Rectal smooth muscle tissue (tissue), 1 donor: ENCODE measurements at regions not wholly inside any gene's neighbourhood (a gene's known extent, or its start where the extent isn't known, plus 50 kb on each side); places are given as distances from the start of the nearest gene placed in this dataset.
"Not testable (repeated sequence)": the region's sequence is repeated elsewhere in the genome, so short reads cannot be mapped to it uniquely, and the experiment has no call there.

ENCODE experiments used
- H3K27ac ChIP-seq: one replicate; pipeline ENCODE4 v1.7.0; 2013; ENCODE audit warnings: low read depth, low read length, inconsistent platforms
- H3K27me3 ChIP-seq: one replicate; pipeline ENCODE4 v1.7.0; 2013; ENCODE audit warnings: low read length; ENCODE audit not compliant: control insufficient read depth, insufficient read depth
- H3K36me3 ChIP-seq: one replicate; pipeline ENCODE4 v1.7.0; 2013; ENCODE audit warnings: low read length; ENCODE audit not compliant: control insufficient read depth, insufficient read depth
- H3K4me1 ChIP-seq: one replicate; pipeline ENCODE4 v1.7.0; 2013; ENCODE audit warnings: low read length; ENCODE audit not compliant: control insufficient read depth, insufficient read depth
- H3K4me3 ChIP-seq: one replicate; pipeline ENCODE4 v1.7.0; 2013; ENCODE audit warnings: low read length
- H3K9ac ChIP-seq: one replicate; pipeline ENCODE4 v1.7.0; 2013; ENCODE audit warnings: low read length

GRCh38 chr6:134665029-134665723 lies 284.7 kb downstream of the ALDH8A1 start:
- H3K27ac ChIP-seq, result no peak overlapping the region
- no peaks in the 10 kb centered on the region for H3K27me3 ChIP-seq
- H3K4me3 ChIP-seq, result no peak overlapping the region
- H3K9ac ChIP-seq, result no peak overlapping the region
- H3K4me1 ChIP-seq, result no peaks in the 10 kb centered on the region
- no peaks in the 10 kb centered on the region for H3K36me3 ChIP-seq

- Histone ChIP-seq H3K4me1 (no peaks in the 10 kb centered on the region), H3K27ac (no peak overlapping the region), H3K27me3 (no peaks in the 10 kb centered on the region), H3K9ac (no peak overlapping the region), H3K36me3 (no peaks in the 10 kb centered on the region), H3K4me3 (no peak overlapping the region)
Observed at GRCh38 chr6:134663800-134664535, 285.9 kb downstream of the ALDH8A1 start.

GRCh38 chr6:134663356-134663755 lies 286.5 kb downstream of the ALDH8A1 start:
- Histone ChIP-seq H3K4me3 (no peak overlapping the region), H3K27ac (no peak overlapping the region), H3K4me1 (no peaks in the 10 kb centered on the region), H3K27me3 (no peaks in the 10 kb centered on the region), H3K36me3 (no peaks in the 10 kb centered on the region), H3K9ac (no peak overlapping the region)

- no peaks in the 10 kb centered on the region for H3K4me1 ChIP-seq
- no peaks in the 10 kb centered on the region for H3K36me3 ChIP-seq
- H3K4me3 ChIP-seq, result no peak overlapping the region
- no peaks in the 10 kb centered on the region for H3K27me3 ChIP-seq
- H3K27ac ChIP-seq, result no peak overlapping the region
- no peak overlapping the region for H3K9ac ChIP-seq
Observed at GRCh38 chr6:134662077-134662700, 287.7 kb downstream of the ALDH8A1 start.

- H3K36me3 ChIP-seq, H3K9ac ChIP-seq, H3K27me3 ChIP-seq, H3K4me3 ChIP-seq, H3K4me1 ChIP-seq, H3K27ac ChIP-seq: not testable (repeated sequence)
Observed at GRCh38 chr6:134659885-134660284, 290.0 kb downstream of the ALDH8A1 start.

- no peaks in the 10 kb centered on the region for H3K4me1 ChIP-seq
Observed at GRCh38 chr6:134658596-134658995, 291.3 kb downstream of the ALDH8A1 start.

GRCh38 chr6:134657751-134658527 lies 292.0 kb downstream of the ALDH8A1 start:
- Histone ChIP-seq H3K36me3 (no peaks in the 10 kb centered on the region), H3K9ac (no peak overlapping the region), H3K27ac (no peak overlapping the region), H3K27me3 (no peaks in the 10 kb centered on the region), H3K4me1 (no peaks in the 10 kb centered on the region), H3K4me3 (no peak overlapping the region)

More at GRCh38 chr6:134658596-134658995, 291.3 kb downstream of the ALDH8A1 start:
- Histone ChIP-seq H3K27ac (no peak overlapping the region), H3K36me3 (no peaks in the 10 kb centered on the region), H3K9ac (no peak overlapping the region), H3K4me3 (no peak overlapping the region), H3K27me3 (no peaks in the 10 kb centered on the region)

GRCh38 chr6:134657343-134657742 lies 292.6 kb downstream of the ALDH8A1 start:
- Histone ChIP-seq H3K27ac (no peak overlapping the region), H3K36me3 (no peaks in the 10 kb centered on the region), H3K4me1 (no peaks in the 10 kb centered on the region), H3K4me3 (no peak overlapping the region), H3K9ac (no peak overlapping the region), H3K27me3 (no peaks in the 10 kb centered on the region)

GRCh38 chr6:134654751-134655150 lies 295.1 kb downstream of the ALDH8A1 start:
- Histone ChIP-seq H3K36me3 (no peaks in the 10 kb centered on the region), H3K4me1 (no peaks in the 10 kb centered on the region), H3K27me3 (no peaks in the 10 kb centered on the region), H3K4me3 (no peak overlapping the region), H3K9ac (no peak overlapping the region), H3K27ac (no peak overlapping the region)

- Histone ChIP-seq H3K4me1 (no peaks in the 10 kb centered on the region), H3K4me3 (no peak overlapping the region), H3K27me3 (no peaks in the 10 kb centered on the region), H3K9ac (no peak overlapping the region), H3K36me3 (no peaks in the 10 kb centered on the region), H3K27ac (no peak overlapping the region)
Observed at GRCh38 chr6:134651519-134651918, 298.4 kb downstream of the ALDH8A1 start.

GRCh38 chr6:134647861-134648260 lies 302.0 kb downstream of the ALDH8A1 start:
- H3K9ac ChIP-seq, result no peak overlapping the region
- no peaks in the 10 kb centered on the region for H3K36me3 ChIP-seq
- no peaks in the 10 kb centered on the region for H3K4me1 ChIP-seq
- no peak overlapping the region for H3K27ac ChIP-seq
- no peaks in the 10 kb centered on the region for H3K27me3 ChIP-seq
- H3K4me3 ChIP-seq, result no peak overlapping the region

- H3K4me1 ChIP-seq, result peaks cover 2% of the 10 kb centered on the region
- H3K4me3 ChIP-seq, result no peak overlapping the region
- no peak overlapping the region for H3K27ac ChIP-seq
- no peaks in the 10 kb centered on the region for H3K27me3 ChIP-seq
- no peak overlapping the region for H3K9ac ChIP-seq
- no peaks in the 10 kb centered on the region for H3K36me3 ChIP-seq
Observed at GRCh38 chr6:134642819-134643218, 307.1 kb downstream of the ALDH8A1 start.
